HCT116 (cell line): ENCODE measurements at regions not wholly inside any gene's neighbourhood (a gene's known extent, or its start where the extent isn't known, plus 50 kb on each side); places are given as distances from the start of the nearest gene placed in this dataset.

Experiments used
- CTCF ChIP-seq, 3 experiments: fragments of 200-600 bp in 1 of 3; sonication (generic) in 1 of 3; IDR thresholded peaks in 2 of 3; conservative IDR thresholded peaks in 1 of 3; 2 replicates each; pipeline ENCODE4 v1.5.1; 2012 to 2017; ENCODE audit warnings: low read depth in 2 of 3, low read length in 2 of 3, antibody characterized with exemption in 1 of 3, borderline replicate concordance in 1 of 3, control low read depth in 1 of 3, mild to moderate bottlenecking in 1 of 3, mixed read lengths in 1 of 3, mixed run types in 1 of 3, moderate library complexity in 1 of 3; ENCODE audit not compliant: insufficient read depth in 1 of 3
- EGR1 ChIP-seq: IDR thresholded peaks from 2 replicates; pipeline ENCODE4 v1.6.1; 2012; ENCODE audit warnings: low read depth
- EZH2 ChIP-seq: fragments of 200-600 bp; sonication (generic); IDR thresholded peaks from 2 replicates; pipeline ENCODE4 v1.6.1; 2017; ENCODE audit warnings: antibody characterized with exemption, mixed run types
- EZH2phosphoT487 ChIP-seq: fragments of 200-600 bp; IDR thresholded peaks from 2 replicates; pipeline ENCODE4 v1.6.1; 2018; ENCODE audit warnings: antibody characterized with exemption, borderline replicate concordance
- JUND ChIP-seq: IDR thresholded peaks from 2 replicates; pipeline ENCODE4 v1.6.1; 2012
- POLR2A ChIP-seq: IDR thresholded peaks from 2 replicates; pipeline ENCODE4 v1.7.0; 2011; ENCODE audit warnings: borderline replicate concordance; ENCODE audit not compliant: insufficient read depth, insufficient read length; ENCODE audit errors: extremely low read depth
- POLR2AphosphoS5 ChIP-seq: IDR thresholded peaks from 2 replicates; pipeline ENCODE4 v1.6.1; 2011; ENCODE audit warnings: mild to moderate bottlenecking, low read depth, low read length, moderate library complexity

GRCh38 chr11:22982903-22983302 lies 122.6 kb upstream of the CCDC179 start:
- TF ChIP-seq CTCF (IDR thresholded peaks at IDR 0.05 in 2 of 3, conservative IDR thresholded peaks at IDR 0.05 in 1 of 3; ENCODE audit: borderline replicate concordance in 1 of 3, insufficient read depth in 1 of 3, low read depth in 2 of 3, low read length in 2 of 3) = no peak
- no peak for TF ChIP-seq EZH2
- TF ChIP-seq POLR2A = no peak
- TF ChIP-seq POLR2AphosphoS5 = no peak
- no peak for TF ChIP-seq EZH2phosphoT487
- TF ChIP-seq EGR1 = no peak
- TF ChIP-seq JUND = no peak
